CD4-positive, alpha-beta T cell treated with Interleukin-15 for 1 hour (primary cell): ENCODE measurements at regions not wholly inside any gene's neighbourhood (a gene's known extent, or its start where the extent isn't known, plus 50 kb on each side); places are given as distances from the start of the nearest gene placed in this dataset.

ENCODE experiments used
- DNase-seq: peaks from one replicate; pipeline ENCODE4 v3.0.0-alpha.2; 2020

DNA sequence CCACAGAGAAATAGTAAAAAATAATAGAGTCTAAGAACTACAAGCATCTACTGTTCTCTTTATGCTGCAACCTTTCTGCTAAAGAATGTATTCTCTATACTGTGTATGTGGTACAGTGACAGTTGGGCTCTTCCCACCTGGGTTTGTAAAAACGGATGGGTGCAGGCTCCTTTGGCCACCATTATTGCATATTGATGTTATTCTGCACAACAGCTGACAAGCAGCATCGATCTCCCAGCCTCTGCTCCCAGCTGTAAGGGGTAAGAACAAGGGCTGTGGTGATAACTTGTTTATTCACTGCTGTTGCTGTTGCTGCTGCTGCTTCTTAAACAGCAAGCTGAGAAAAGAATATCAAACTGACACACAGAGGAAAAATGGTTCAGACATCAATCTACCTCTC is 56.1 kb downstream of the KCNRG start:
- no peak for DNase-seq

- no peak for DNase-seq
Observed at GRCh38 chr13:50072676-50073075, 57.4 kb downstream of the KCNRG start.

GRCh38 chr13:50073340-50073739 is 58.1 kb downstream of the KCNRG start:
- DNase-seq, result no peak

GRCh38 chr13:50074843-50075242 is 59.6 kb downstream of the KCNRG start:
- no peak for DNase-seq

DNA sequence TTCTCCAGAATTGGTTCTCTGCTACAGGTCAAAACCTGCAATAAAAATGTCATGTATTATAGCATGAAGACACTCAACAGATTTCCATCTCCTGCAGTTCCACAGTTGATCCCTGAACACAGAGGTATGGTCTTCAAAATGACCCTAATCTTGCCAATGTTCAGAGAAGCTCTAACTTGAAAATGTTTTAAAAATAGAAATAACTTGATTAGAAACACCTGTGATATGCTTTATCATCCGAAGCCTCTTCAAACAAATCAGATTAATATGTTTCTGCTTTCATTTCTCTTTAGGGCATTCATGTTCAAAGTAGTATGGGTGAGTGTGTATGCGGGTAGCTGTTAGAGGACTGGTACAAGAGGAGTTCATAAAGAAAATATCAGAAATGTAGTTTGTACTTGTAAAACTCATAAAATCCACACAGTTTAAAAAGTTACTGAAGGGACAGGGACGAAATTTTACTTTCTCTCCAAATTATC is 60.4 kb downstream of the KCNRG start:
- no peak for DNase-seq

DNA sequence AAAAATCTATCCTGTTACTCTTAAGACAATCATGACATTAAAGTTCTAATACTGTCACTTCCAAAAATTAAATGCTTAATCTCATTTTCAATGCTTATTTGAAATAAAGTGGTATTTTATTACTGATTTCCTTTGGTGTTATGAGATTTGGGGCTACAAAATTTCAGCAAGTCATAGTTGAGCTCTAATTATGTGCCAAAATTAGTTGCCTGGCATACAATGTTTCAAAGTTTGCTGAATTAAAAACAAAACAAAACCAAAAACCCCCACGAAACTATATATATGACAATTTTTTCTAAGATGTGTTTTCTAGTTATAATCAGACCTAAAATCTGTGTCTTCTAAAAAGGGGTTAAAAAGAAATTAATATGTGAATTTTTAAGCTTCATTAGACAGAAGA is 62.2 kb downstream of the KCNRG start:
- no peak for DNase-seq

- no peak for DNase-seq
Observed at GRCh38 chr13:50078231-50078894, 63.1 kb downstream of the KCNRG start.

- no peak for DNase-seq
Observed at GRCh38 chr13:50078895-50079654, 63.8 kb downstream of the KCNRG start.

DNA sequence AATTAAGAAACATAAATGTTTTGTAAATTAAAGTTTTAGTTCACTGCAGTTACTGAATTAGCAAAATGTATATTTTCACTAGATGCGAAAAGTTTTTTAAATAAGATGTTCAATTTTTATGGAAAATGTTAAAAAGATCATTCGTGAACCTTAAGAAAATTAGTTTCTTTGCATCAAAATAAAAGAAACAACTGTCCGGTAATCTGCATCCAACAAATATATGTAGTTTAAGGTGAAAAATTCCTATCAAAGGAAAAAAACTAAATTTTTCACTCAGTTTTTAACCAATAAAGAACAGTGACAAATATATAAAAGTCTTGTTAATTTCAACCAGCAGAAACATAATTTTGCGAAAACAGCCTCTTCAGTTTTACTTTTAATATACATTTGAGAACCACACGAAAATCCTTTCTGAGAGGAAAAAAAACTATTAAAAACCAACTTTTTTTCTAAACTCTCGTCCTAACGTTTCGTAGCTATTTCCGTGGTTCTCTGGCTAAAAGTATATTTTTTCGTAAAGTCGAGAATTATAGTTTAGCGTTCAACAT is 64.5 kb downstream of the KCNRG start:
- DNase-seq, result no peak

GRCh38 chr13:50080203-50080910 is 65.1 kb downstream of the KCNRG start:
- DNase-seq, result peak; percentile 23

DNA sequence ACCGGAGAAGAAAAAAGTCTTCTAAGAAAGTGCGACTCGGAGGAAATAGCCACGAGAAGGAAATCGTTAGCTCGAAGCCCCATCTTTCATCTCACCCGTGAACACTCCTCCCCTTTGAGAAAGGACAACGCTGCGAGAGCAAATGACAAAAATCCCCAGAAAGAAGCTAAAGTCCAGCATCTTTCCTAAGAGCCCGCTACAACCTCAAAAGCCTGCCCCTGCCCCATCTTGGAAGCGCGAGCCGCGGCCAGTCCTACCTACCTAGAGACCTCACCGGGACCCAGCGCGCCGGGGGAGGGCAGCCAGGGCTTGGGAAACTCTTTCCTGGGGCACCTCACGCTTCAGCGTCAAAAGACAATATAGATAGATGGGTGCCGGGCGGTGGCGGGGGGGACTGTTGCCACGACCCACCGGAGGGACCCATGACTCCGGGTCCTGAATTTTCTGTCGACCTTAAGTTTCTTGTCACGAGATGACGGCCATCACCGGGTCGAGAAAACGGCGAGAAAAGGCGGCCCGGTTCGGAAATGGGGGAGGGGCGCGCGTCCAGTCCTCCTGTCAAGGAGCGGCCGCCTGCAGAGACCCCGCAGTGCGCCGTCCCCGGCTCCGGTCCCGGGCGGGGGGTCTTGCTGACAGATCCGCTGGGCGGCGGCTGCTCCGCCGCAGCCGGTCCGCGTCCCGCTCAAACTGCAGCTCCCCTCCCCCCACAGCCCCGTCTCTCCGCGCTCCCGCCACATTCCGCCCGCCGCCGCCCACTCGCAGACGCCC is 65.9 kb downstream of the KCNRG start:
- peak; percentile 29 for DNase-seq

- peak; percentile 99 for DNase-seq
Observed at GRCh38 chr13:50081679-50082425, 66.6 kb downstream of the KCNRG start.

DNA sequence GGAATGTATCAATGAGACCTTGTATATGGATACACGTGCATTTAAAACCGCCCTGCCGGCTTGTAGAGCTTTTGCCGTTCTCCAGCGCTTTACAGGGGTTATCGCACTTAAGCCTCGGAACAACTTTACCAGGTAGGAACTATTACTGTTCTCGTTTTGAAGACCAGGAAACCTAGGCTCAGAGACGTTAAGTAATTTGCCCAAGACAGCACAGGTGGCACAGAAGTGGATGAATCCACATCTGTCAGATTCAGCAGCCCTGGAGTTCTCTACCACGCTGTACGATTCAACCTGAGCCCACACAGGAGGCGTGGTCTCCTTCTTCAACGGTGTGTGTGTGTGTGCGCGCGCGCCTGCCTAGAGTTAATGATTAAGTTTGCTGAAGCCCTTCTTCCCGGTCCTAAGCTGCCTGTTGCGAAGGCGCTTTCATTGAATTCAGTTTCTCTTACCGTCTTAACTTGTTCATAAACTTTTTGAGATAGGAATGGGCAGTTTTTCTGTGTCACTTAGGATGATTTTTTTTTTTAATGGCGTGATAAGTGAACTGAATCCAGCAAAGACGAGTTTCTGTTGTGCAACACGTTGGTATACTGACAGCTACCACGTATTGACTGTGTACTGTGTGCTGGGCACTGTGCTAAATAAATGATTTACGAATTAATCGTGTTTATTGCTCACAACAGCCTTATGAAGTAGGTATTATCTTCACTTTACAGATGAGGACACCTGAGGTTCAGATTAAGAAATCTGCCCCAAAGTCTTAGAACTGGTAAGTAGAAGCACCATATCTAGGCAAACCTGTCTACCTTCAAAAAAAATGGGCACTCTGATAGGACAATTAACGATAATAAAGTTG is 67.4 kb downstream of the KCNRG start:
- DNase-seq, result peak; percentile 72

- no peak for DNase-seq
Observed at GRCh38 chr13:50085063-50085462, 69.8 kb downstream of the KCNRG start.

DNA sequence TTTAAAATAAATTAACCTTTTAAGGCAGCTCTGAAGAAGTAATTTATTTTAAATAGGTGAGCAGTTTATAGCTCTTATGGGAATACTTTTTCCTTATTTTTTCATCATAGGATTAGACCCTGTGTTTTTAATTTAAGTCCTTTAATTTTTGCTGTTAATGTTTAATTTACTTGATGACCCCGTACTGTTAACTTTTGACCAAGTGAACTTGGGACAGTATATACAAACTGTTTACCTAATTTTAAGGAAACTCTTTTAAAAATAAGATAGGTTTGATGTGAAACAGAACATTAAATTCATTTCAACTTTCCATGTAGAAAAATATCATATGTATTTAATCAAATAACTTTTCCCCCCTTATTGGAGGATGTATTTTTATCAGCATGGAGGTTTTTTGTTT is 74.4 kb downstream of the KCNRG start:
- DNase-seq, result no peak

DNA sequence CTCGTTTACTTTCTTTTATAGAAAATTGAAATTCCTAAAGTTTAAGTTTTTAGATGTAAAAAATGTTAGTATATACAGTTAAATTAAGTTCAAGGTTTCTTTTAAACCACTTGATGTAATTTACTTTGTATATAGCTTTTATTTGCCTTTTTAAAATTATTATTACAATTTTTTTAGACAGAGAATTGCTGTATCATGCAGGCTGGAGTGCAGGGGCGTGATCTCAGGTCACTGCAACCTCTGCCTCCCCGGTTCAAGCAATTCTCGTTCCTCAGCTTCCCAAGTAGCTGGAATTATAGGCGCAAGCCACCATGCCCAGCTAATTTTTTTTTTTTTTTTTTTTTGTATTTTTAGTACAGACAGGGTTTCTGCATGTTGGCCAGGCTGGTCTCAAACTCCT is 75.0 kb downstream of the KCNRG start:
- no peak for DNase-seq

DNA sequence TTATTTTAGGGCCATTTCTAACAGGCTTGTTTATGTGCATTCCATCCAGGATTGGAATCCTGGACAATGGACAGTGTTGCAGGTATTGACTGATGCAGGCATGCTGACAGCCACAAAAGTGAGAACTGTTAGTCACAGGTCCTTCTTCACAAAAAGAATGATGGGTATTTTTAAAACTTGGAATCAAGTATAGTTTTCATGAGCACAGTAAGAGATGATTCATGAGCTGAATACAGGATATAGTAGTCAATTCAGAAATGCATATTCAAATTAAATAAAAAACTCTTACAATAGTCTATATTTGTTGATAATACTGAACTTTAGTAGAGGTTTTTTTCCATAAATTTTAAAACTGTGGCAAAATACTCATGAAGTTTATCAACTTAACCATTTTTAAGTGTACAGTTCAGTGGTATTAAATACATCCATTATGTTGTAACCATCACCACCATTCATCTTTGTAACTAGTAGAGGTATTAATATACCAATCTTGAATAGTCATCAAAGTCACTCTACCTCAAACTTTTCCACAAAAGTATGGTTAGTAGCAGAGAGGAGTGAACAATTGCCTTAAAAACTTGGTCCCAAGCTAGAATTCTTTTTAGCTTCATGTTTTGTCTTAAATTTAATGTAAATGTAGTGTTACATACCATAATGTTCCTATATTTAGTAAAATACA is 79.5 kb downstream of the KCNRG start:
- no peak for DNase-seq

- no peak for DNase-seq
Observed at GRCh38 chr13:50098693-50099092, 83.4 kb downstream of the KCNRG start.

GRCh38 chr13:50099473-50099872 is 84.2 kb downstream of the KCNRG start:
- DNase-seq, result no peak

GRCh38 chr13:50101590-50101989 is 86.3 kb downstream of the KCNRG start:
- no peak for DNase-seq
